ENCODE measurements at regions not wholly inside any gene's neighbourhood (a gene's known extent, or its start where the extent isn't known, plus 50 kb on each side); places are given as distances from the start of the nearest gene placed in this dataset.

DNA sequence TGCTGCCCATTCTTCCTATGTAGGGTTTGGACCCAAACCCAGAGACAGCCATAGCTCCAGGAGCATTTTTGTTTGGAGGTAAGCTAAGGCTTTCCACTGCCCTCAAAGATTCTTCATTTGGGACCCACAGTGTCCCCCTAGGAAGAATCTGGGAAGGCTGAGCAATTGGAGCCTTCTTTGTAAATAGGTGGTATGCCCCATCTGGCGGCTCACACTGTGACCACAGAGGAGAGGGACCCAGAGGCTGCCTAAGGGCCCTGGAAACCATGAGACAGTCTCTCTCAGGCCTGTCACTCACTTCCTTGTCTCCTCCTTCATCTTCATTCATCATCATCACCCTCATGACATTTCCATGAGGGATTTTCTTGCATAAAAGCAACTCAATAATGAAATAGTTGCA lies 215.4 kb upstream of the OSR1 start:
- Histone ChIP-seq H3K4me1 (ENCODE audit: control insufficient read depth, low read length) (no peaks in the 10 kb centered on the region), H3K9me3 (ENCODE audit: control insufficient read depth, insufficient read depth, low read length) (no peaks in the 10 kb centered on the region), H3K27me3 (ENCODE audit: control insufficient read depth, low read length) (no peaks in the 10 kb centered on the region), H3K27ac (ENCODE audit: low read depth, low read length) (no peak overlapping the region), H3F3A (ENCODE audit: control insufficient read depth, insufficient read depth) (no peaks in the 10 kb centered on the region), H3K4me3 (ENCODE audit: low read length) (no peak overlapping the region), H3K79me2 (ENCODE audit: control insufficient read depth, low read length) (no peaks in the 10 kb centered on the region), H3K9me2 (replicated peaks; ENCODE audit: control insufficient read depth, low read length) (no peaks in the 10 kb centered on the region), H3K36me3 (ENCODE audit: control insufficient read depth, low read length) (no peaks in the 10 kb centered on the region), H4K20me1 (ENCODE audit: control insufficient read depth, insufficient read depth, low read depth, low read length) (no peaks in the 10 kb centered on the region), H3K4me2 (ENCODE audit: low read length) (no peak overlapping the region)
- TF ChIP-seq, protein P1, sequence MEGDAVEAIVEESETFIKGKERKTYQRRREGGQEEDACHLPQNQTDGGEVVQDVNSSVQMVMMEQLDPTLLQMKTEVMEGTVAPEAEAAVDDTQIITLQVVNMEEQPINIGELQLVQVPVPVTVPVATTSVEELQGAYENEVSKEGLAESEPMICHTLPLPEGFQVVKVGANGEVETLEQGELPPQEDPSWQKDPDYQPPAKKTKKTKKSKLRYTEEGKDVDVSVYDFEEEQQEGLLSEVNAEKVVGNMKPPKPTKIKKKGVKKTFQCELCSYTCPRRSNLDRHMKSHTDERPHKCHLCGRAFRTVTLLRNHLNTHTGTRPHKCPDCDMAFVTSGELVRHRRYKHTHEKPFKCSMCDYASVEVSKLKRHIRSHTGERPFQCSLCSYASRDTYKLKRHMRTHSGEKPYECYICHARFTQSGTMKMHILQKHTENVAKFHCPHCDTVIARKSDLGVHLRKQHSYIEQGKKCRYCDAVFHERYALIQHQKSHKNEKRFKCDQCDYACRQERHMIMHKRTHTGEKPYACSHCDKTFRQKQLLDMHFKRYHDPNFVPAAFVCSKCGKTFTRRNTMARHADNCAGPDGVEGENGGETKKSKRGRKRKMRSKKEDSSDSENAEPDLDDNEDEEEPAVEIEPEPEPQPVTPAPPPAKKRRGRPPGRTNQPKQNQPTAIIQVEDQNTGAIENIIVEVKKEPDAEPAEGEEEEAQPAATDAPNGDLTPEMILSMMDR (IDR thresholded peaks at IDR 0.05; ENCODE audit: low read depth, low read length, poor library complexity, severe bottlenecking) = no peak
- TF ChIP-seq EZH2phosphoT487 (IDR thresholded peaks at IDR 0.05; ENCODE audit: borderline replicate concordance, low read length) = no peak

DNA sequence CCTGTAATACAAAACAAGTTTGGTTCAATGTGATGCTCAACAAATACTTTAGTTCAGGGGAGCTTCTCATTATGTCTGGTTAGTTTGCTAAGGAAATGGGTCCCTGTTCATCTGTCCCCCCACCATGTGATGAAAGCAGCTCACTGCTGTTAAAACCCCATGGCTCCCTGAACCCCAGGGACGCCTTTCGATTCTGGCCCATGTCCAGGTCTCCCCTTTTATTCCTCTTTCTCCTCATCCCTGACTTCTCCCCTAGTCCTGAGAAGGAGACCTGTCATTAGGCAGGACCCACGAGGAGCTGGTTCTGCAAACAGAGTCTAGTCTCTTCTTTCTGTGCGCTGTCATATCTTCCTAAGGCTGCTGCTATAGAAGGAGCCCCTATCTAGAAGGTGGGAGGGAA lies 213.3 kb upstream of the OSR1 start:
- Histone ChIP-seq H3K4me3 (ENCODE audit: low read length) (no peak overlapping the region), H3K4me1 (ENCODE audit: control insufficient read depth, low read length) (no peaks in the 10 kb centered on the region), H3K27me3 (ENCODE audit: control insufficient read depth, low read length) (no peaks in the 10 kb centered on the region), H3K27ac (ENCODE audit: low read depth, low read length) (no peak overlapping the region), H4K20me1 (ENCODE audit: control insufficient read depth, insufficient read depth, low read depth, low read length) (no peaks in the 10 kb centered on the region), H3K9me2 (replicated peaks; ENCODE audit: control insufficient read depth, low read length) (no peaks in the 10 kb centered on the region), H3K79me2 (ENCODE audit: control insufficient read depth, low read length) (no peaks in the 10 kb centered on the region), H3F3A (ENCODE audit: control insufficient read depth, insufficient read depth) (no peaks in the 10 kb centered on the region), H3K4me2 (ENCODE audit: low read length) (no peak overlapping the region), H3K9me3 (ENCODE audit: control insufficient read depth, insufficient read depth, low read length) (no peaks in the 10 kb centered on the region), H3K36me3 (ENCODE audit: control insufficient read depth, low read length) (no peaks in the 10 kb centered on the region)
- TF ChIP-seq EZH2phosphoT487 (IDR thresholded peaks at IDR 0.05; ENCODE audit: borderline replicate concordance, low read length) = no peak
- TF ChIP-seq, protein P1 (IDR thresholded peaks at IDR 0.05; ENCODE audit: low read depth, low read length, poor library complexity, severe bottlenecking) = no peak

DNA sequence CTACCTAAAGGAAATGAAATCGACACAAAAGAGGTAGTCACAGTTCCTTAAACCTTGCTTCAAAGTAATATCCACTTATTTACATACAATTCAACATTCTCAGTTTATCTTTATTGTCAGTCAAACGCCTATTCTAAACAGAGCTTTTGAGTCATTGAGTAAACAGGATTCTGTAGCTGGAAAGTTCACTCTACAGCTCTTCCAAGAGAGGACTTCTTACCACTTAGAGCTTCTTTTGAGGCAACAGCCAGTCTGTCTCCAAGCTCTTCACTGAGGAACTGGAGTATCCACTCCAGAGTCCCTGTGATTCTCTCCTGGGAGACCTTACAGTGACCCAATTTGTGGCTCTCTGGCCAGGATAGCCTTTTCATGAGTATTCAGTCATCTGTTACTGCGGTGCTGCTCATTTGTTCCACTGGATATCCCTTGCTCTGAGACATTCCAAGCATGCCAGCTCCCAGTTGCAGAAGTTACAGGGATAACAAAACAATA lies 210.9 kb upstream of the OSR1 start:
- no peaks in the 10 kb centered on the region for H3K9me3 ChIP-seq (ENCODE audit: control insufficient read depth, insufficient read depth, low read length)
- H4K20me1 ChIP-seq (ENCODE audit: control insufficient read depth, insufficient read depth, low read depth, low read length) = no peaks in the 10 kb centered on the region
- H3K36me3 ChIP-seq (ENCODE audit: control insufficient read depth, low read length) = no peaks in the 10 kb centered on the region
- no peaks in the 10 kb centered on the region for H3K27me3 ChIP-seq (ENCODE audit: control insufficient read depth, low read length)
- no peaks in the 10 kb centered on the region for H3F3A ChIP-seq (ENCODE audit: control insufficient read depth, insufficient read depth)
- H3K4me2 ChIP-seq (ENCODE audit: low read length) = no peak overlapping the region
- H3K4me3 ChIP-seq (ENCODE audit: low read length) = no peak overlapping the region
- TF ChIP-seq, protein P1 (IDR thresholded peaks at IDR 0.05; ENCODE audit: low read depth, low read length, poor library complexity, severe bottlenecking) = no peak
- TF ChIP-seq EZH2phosphoT487 (IDR thresholded peaks at IDR 0.05; ENCODE audit: borderline replicate concordance, low read length) = no peak
- H3K79me2 ChIP-seq (ENCODE audit: control insufficient read depth, low read length) = no peaks in the 10 kb centered on the region
- H3K4me1 ChIP-seq (ENCODE audit: control insufficient read depth, low read length) = no peaks in the 10 kb centered on the region
- H3K9me2 ChIP-seq (replicated peaks; ENCODE audit: control insufficient read depth, low read length) = no peaks in the 10 kb centered on the region
- H3K27ac ChIP-seq (ENCODE audit: low read depth, low read length) = no peak overlapping the region

Data from DOHH2 (cell line).